Lower leg skin (tissue), 4 donors: ENCODE measurements at regions not wholly inside any gene's neighbourhood (a gene's known extent, or its start where the extent isn't known, plus 50 kb on each side); places are given as distances from the start of the nearest gene placed in this dataset.

Source experiments
- DNase-seq, 2 donors: peaks; one replicate each; pipeline ENCODE4 v3.0.0-alpha.2; 2019; ENCODE audit warnings: low spot score in 2 of 2
- H3K4me3 ChIP-seq: fragments of 200-600 bp; sonication (generic); 2 replicates; pipeline ENCODE4 v1.5.1; 2017; ENCODE audit warnings: mild to moderate bottlenecking, low read depth; ENCODE audit not compliant: poor library complexity, severe bottlenecking
- POLR2A ChIP-seq, 2 donors: fragments of 450-650 bp; IDR thresholded peaks; one replicate each; pipeline ENCODE4 v1.6.1; 2016 to 2017; ENCODE audit warnings: antibody characterized with exemption in 2 of 2, mild to moderate bottlenecking in 1 of 2, moderate library complexity in 1 of 2
- WGBS, 2 donors: methylation state at CpG; one replicate each; pipeline ENCODE4 v1.1.5; 2018; 5-methylcytosine and 5-hydroxymethylcytosine counted together
- intact Hi-C: fragments of 100-400 bp; cut with DNase I; formaldehyde crosslinking; loops from one replicate; pipeline ENCODE4 v1.15.0; 2023; ENCODE audit warnings: low total_unique reads
- TF ChIP-seq, protein P1 (sequence below), 3 donors: fragments of 450-650 bp; IDR thresholded peaks; one replicate each; pipeline ENCODE4 v1.5.1; 2016; ENCODE audit warnings: antibody characterized with exemption in 3 of 3, mild to moderate bottlenecking in 3 of 3, moderate library complexity in 2 of 3

DNA sequence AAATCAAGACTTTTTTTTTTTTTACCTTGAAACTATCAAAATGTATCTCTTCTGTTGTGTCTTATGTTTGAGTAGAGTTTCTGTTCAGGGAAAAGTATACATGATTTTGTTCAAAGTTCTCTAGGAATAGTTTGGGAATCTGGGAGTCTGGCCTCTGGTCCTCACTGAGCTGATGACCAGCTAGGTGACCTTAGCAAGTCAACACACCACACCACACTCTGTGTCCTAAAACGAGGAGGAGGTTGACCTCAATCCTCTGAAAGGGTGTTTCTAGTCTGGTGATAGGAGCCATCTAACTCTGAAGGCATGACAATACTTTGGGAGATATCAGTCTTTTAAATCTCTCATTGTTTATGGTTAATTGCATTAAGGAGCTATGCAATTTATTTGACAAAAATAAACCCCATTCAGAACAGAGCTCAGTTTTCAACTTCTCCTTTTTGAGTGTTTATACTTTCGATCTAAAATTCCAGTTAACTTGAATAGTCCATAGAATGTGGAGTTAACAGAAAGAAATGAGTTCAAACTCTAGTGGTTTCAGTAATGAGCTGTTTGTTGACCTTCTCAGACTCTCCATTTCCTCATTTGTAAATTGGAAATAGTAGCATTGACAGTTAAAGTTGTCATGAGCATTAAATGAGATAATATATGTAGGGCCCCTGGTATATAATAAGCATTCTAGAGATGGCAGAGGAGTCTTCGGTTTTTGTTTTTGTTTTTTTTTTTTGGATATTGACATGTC, 112.2 kb upstream of the LRRN1 start:
- TF ChIP-seq, protein P1, sequence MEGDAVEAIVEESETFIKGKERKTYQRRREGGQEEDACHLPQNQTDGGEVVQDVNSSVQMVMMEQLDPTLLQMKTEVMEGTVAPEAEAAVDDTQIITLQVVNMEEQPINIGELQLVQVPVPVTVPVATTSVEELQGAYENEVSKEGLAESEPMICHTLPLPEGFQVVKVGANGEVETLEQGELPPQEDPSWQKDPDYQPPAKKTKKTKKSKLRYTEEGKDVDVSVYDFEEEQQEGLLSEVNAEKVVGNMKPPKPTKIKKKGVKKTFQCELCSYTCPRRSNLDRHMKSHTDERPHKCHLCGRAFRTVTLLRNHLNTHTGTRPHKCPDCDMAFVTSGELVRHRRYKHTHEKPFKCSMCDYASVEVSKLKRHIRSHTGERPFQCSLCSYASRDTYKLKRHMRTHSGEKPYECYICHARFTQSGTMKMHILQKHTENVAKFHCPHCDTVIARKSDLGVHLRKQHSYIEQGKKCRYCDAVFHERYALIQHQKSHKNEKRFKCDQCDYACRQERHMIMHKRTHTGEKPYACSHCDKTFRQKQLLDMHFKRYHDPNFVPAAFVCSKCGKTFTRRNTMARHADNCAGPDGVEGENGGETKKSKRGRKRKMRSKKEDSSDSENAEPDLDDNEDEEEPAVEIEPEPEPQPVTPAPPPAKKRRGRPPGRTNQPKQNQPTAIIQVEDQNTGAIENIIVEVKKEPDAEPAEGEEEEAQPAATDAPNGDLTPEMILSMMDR (IDR thresholded peaks at IDR 0.05) = no peak
- no peak for TF ChIP-seq POLR2A (IDR thresholded peaks at IDR 0.05)
- 78 to 80% methylated on average over 3 of the region's 3 CpGs for WGBS, 2 donors
- no peak overlapping the region for H3K4me3 ChIP-seq
- intact Hi-C loops = no loop called here
- no peak for DNase-seq

- TF ChIP-seq POLR2A (IDR thresholded peaks at IDR 0.05) = no peak
- TF ChIP-seq, protein P1 (IDR thresholded peaks at IDR 0.05) = no peak
- WGBS, 2 donors = 87 to 91% methylated on average over 7 of the region's 7 CpGs
- no peak for DNase-seq
- no peak overlapping the region for H3K4me3 ChIP-seq
- intact Hi-C loops = no loop called here
These were observed 113.5 kb upstream of the LRRN1 start for GRCh38 chr3:3685721-3686120.

DNA sequence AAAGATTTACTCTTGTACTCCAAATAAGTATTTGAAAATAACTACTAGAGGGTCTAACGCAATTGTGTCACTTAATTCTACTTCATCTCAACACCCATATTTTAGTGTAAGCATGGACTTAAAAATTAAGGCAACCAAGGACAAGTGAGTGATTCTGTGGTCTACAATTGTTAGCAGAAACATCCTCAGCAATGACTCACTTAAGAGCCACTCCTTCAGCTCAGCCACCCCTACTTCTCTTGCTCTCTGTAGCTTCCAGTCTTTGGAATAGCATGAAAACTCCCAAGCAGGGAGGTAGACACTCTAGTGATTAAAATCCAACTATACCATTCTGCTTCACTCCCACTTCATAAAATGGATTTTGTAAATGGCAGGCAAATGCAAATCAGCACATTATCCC, 116.0 kb upstream of the LRRN1 start:
- WGBS, 2 donors = 98 to 100% methylated on average over 1 of the region's 1 CpG
- TF ChIP-seq POLR2A (IDR thresholded peaks at IDR 0.05) = no peak
- TF ChIP-seq, protein P1 (IDR thresholded peaks at IDR 0.05) = no peak
- intact Hi-C loops = no loop called here
- DNase-seq = no peak
- H3K4me3 ChIP-seq = no peak overlapping the region

DNA sequence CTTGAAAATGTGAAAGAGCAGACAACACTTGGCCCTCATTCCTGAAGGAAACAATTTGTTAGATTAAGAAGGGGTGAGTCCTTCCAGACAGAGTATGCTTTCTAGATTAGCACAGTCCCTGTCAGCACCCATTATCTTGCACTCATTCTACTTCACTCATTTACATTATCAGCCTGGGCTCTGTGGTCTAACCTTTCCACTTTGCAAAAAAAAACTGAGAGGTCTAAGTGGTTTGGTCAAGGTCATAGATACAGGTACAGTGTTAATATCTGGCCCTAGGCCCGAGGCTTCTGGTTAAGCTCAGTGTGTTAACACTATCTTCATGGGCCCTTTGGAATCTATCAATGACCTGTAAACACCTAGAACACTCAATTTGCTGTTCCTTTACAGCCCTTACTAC, 123.4 kb upstream of the LRRN1 start:
- H3K4me3 ChIP-seq = no peak overlapping the region
- 73 to 82% methylated on average over 1 of the region's 1 CpG for WGBS, 2 donors
- DNase-seq = no peak
- TF ChIP-seq POLR2A (IDR thresholded peaks at IDR 0.05) = no peak
- TF ChIP-seq, protein P1 (IDR thresholded peaks at IDR 0.05) = no peak
- intact Hi-C loops = no loop called here

GRCh38 chr3:3675186-3675585, 124.0 kb upstream of the LRRN1 start:
- no peak overlapping the region for H3K4me3 ChIP-seq
- no peak for DNase-seq
- intact Hi-C loops = no loop called here
- TF ChIP-seq, protein P1 (IDR thresholded peaks at IDR 0.05) = no peak
- no peak for TF ChIP-seq POLR2A (IDR thresholded peaks at IDR 0.05)

DNA sequence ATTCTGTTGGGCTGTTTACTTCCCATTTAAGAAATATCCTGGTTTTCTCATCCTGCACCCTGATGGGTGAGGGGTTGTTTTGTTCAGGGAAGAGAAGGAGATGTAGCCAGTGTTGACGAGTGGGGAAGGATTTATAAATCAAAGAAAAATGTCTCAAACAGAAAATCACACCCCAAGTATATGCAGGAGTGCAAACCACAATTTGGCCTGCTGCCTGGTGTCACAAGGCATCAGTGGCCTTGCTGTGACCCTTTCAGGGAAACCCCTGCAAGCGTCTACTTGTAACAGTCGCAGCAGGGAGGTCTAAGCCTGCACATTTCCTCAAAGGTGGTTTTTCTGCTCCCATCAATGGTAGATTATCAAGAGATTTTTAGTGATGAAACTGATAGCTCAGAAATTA, 132.6 kb upstream of the LRRN1 start:
- TF ChIP-seq, protein P1 (IDR thresholded peaks at IDR 0.05) = no peak
- no peak for TF ChIP-seq POLR2A (IDR thresholded peaks at IDR 0.05)

More for the DNA sequence above, 132.6 kb upstream of the LRRN1 start:
- intact Hi-C loops = no loop called here
- WGBS, 2 donors = 48 to 54% methylated on average over 3 of the region's 3 CpGs
- no peak overlapping the region for H3K4me3 ChIP-seq
- no peak for DNase-seq
